Breast epithelium (tissue), 3 donors: ENCODE measurements at regions not wholly inside any gene's neighbourhood (a gene's known extent, or its start where the extent isn't known, plus 50 kb on each side); places are given as distances from the start of the nearest gene placed in this dataset.

Source experiments
- CTCF ChIP-seq, 3 donors: fragments of 450-650 bp; IDR thresholded peaks; one replicate each; pipeline ENCODE4 v1.5.1; 2016 to 2017; ENCODE audit warnings: antibody characterized with exemption in 3 of 3, mild to moderate bottlenecking in 3 of 3, moderate library complexity in 3 of 3
- POLR2AphosphoS5 ChIP-seq, 3 donors: sonication (generic); formaldehyde crosslinking; IDR thresholded peaks; one replicate each; pipeline ENCODE4 v1.6.1; 2017; ENCODE audit warnings: antibody characterized with exemption in 3 of 3

DNA sequence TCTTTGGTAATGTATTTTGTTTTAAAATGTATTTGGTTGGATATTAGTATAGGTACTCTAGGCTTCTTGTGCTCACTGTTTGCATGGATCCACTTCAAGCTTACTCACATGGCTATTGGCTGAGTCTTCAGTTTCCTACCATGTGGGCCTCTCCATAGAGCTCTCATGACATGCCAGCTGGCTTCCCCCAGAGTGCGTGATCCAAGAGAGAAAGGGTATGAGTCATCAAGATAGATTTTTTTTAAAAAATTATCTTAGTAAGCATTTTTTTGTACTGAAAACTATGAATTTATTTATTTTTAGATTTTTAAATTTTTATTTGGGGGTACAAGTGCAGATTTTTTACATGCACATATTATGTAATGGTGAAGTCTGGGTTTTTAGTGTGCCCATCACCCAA, 219.1 kb upstream of the AMOT start:
- TF ChIP-seq POLR2AphosphoS5 (IDR thresholded peaks at IDR 0.05): no peak
- no peak for TF ChIP-seq CTCF (IDR thresholded peaks at IDR 0.05)
